IMR-90 (cell line): ENCODE measurements at regions not wholly inside any gene's neighbourhood (a gene's known extent, or its start where the extent isn't known, plus 50 kb on each side); places are given as distances from the start of the nearest gene placed in this dataset.

Experiments
- ATAC-seq: fragments of 200-7000 bp; cut with Tn5 transposase; 2 replicates; pipeline ENCODE4 v1.9.1; 2020; ENCODE audit warnings: low read depth, mild to moderate bottlenecking, moderate library complexity
- BruUV-seq: library from RNA; stranded (reverse); fragments of 400-500 nt; replicated peaks from 2 replicates; lab custom pipeline; 2021; lab: Mats Ljungman, UMichigan
- CTCF ChIA-PET: fragments of 300-600 bp; formaldehyde crosslinking; extraction: SDS; loops from one replicate; lab custom pipeline; 2021; ENCODE audit warnings: antibody characterized with exemption; lab: Yijun Ruan, JAX
- POLR2A ChIA-PET: fragments of 300-600 bp; sonication (Branson Sonifier 250); formaldehyde crosslinking; loops from one replicate; lab custom pipeline; 2022; ENCODE audit warnings: antibody characterized with exemption; ENCODE audit not compliant: unreplicated experiment; lab: Charles Lee
- DNase-seq: peaks from one replicate; pipeline ENCODE4 v3.0.0; 2013
- H2AFZ ChIP-seq: replicated peaks from 2 replicates; pipeline ENCODE3; 2013; ENCODE audit warnings: low read length, mild to moderate bottlenecking; ENCODE audit not compliant: poor library complexity
- H2AK5ac ChIP-seq: 2 replicates; pipeline ENCODE4 v1.6.1; 2013; ENCODE audit warnings: low read depth, low read length, inconsistent platforms
- H2AK9ac ChIP-seq: replicated peaks from 2 replicates; pipeline ENCODE3; 2013; ENCODE audit warnings: mild to moderate bottlenecking, low read depth, low read length, moderate library complexity; ENCODE audit not compliant: poor library complexity
- H2BK120ac ChIP-seq: 2 replicates; pipeline ENCODE4 v1.6.1; 2013; ENCODE audit warnings: low read depth, low read length, inconsistent platforms
- H2BK15ac ChIP-seq: 3 replicates; pipeline ENCODE4 v1.6.1; 2013; ENCODE audit warnings: low read depth, low read length, inconsistent platforms
- H2BK20ac ChIP-seq: 2 replicates; pipeline ENCODE4 v1.6.1; 2013; ENCODE audit warnings: low read depth, mild to moderate bottlenecking, inconsistent platforms, low read length, moderate library complexity
- H2BK5ac ChIP-seq: 2 replicates; pipeline ENCODE4 v1.6.1; 2013; ENCODE audit warnings: mild to moderate bottlenecking, low read depth, low read length, inconsistent platforms; ENCODE audit not compliant: poor library complexity, severe bottlenecking
- H3K14ac ChIP-seq: replicated peaks from 2 replicates; pipeline ENCODE4 v1.6.1; 2013; ENCODE audit warnings: low read depth, low read length, inconsistent platforms
- H3K18ac ChIP-seq: 2 replicates; pipeline ENCODE4 v1.6.1; 2013; ENCODE audit warnings: low read depth, low read length, control low read depth
- H3K23ac ChIP-seq: 2 replicates; pipeline ENCODE4 v1.6.1; 2013; ENCODE audit warnings: low read depth, low read length, inconsistent platforms
- H3K27ac ChIP-seq: 2 replicates; pipeline ENCODE4 v1.5.1; 2013; ENCODE audit warnings: mild to moderate bottlenecking, control low read depth, low read length; ENCODE audit not compliant: insufficient read depth
- H3K27me3 ChIP-seq: 2 replicates; pipeline ENCODE4 v1.6.1; 2013; ENCODE audit warnings: low read length; ENCODE audit not compliant: control insufficient read depth, insufficient read depth
- H3K36me3 ChIP-seq: 2 replicates; pipeline ENCODE4 v1.6.1; 2013; ENCODE audit warnings: low read length, mixed read lengths; ENCODE audit not compliant: control insufficient read depth, insufficient read depth
- H3K4ac ChIP-seq: 2 replicates; pipeline ENCODE4 v1.6.1; 2013; ENCODE audit warnings: low read depth, low read length, inconsistent platforms
- H3K4me1 ChIP-seq: 2 replicates; pipeline ENCODE4 v1.6.1; 2013; ENCODE audit warnings: low read length, mixed read lengths; ENCODE audit not compliant: control insufficient read depth, insufficient read depth
- H3K4me2 ChIP-seq: 2 replicates; pipeline ENCODE4 v1.6.1; 2013; ENCODE audit warnings: low read depth, mild to moderate bottlenecking, control low read depth, low read length, moderate library complexity
- H3K4me3 ChIP-seq: 2 replicates; pipeline ENCODE4 v1.5.1; 2013; ENCODE audit warnings: low read depth, mild to moderate bottlenecking, control low read depth, low read length, moderate library complexity; ENCODE audit not compliant: insufficient read depth
- H3K56ac ChIP-seq: 2 replicates; pipeline ENCODE4 v1.6.1; 2013; ENCODE audit warnings: low read length, inconsistent platforms; ENCODE audit not compliant: insufficient read depth; ENCODE audit errors: extremely low read depth
- H3K79me1 ChIP-seq, 2 experiments: 2 replicates each; pipeline ENCODE4 v1.6.1; 2013; ENCODE audit warnings: low read length in 2 of 2, inconsistent platforms in 1 of 2, low read depth in 1 of 2
- H3K9ac ChIP-seq: 2 replicates; pipeline ENCODE4 v1.6.1; 2013; ENCODE audit warnings: low read depth, low read length, control low read depth
- H3K9me1 ChIP-seq: 2 replicates; pipeline ENCODE4 v1.6.1; 2013; ENCODE audit warnings: low read length, inconsistent platforms; ENCODE audit not compliant: insufficient read depth
- H3K9me3 ChIP-seq: 2 replicates; pipeline ENCODE4 v1.6.1; 2013; ENCODE audit warnings: low read length; ENCODE audit not compliant: control insufficient read depth, insufficient read depth
- H4K20me1 ChIP-seq: 2 replicates; pipeline ENCODE4 v1.6.1; 2013; ENCODE audit warnings: low read length, inconsistent platforms; ENCODE audit not compliant: insufficient read depth
- H4K5ac ChIP-seq: 2 replicates; pipeline ENCODE4 v1.6.1; 2013; ENCODE audit warnings: mild to moderate bottlenecking, low read depth, low read length, control low read depth
- H4K8ac ChIP-seq, 2 experiments: 2 replicates each; pipeline ENCODE4 v1.6.1; 2013; ENCODE audit warnings: low read depth in 2 of 2, low read length in 2 of 2, control low read depth in 1 of 2, inconsistent platforms in 1 of 2
- H4K91ac ChIP-seq: 2 replicates; pipeline ENCODE4 v1.6.1; 2013; ENCODE audit warnings: low read depth, low read length, inconsistent platforms; ENCODE audit not compliant: insufficient read depth
- BHLHE40 ChIP-seq: fragments of 150-350 bp; IDR thresholded peaks from 2 replicates; pipeline ENCODE4 v1.6.1; 2016; ENCODE audit warnings: mild to moderate bottlenecking, low read depth, low read length
- RAD21 ChIP-seq: IDR thresholded peaks from 2 replicates; pipeline ENCODE4 v1.6.1; 2012; ENCODE audit warnings: low read length, improper control_type of control experiment
- RCOR1 ChIP-seq: IDR thresholded peaks from 2 replicates; pipeline ENCODE4 v1.6.1; 2012; ENCODE audit warnings: mild to moderate bottlenecking, low read length, improper control_type of control experiment; ENCODE audit not compliant: insufficient replicate concordance
- WGBS, 2 experiments: methylation state at CpG; one replicate each; pipeline versions ENCODE4 v1.1.5 to v1.1.7; 2013; ENCODE audit warnings: missing lambda C conversion rate in 2 of 2; ENCODE audit not compliant: insufficient read length in 1 of 2; ENCODE audit errors: extremely low coverage in 2 of 2; 5-methylcytosine and 5-hydroxymethylcytosine counted together
- dilution Hi-C: fragments of 300-500 bp; cut with HindIII; formaldehyde crosslinking; loops from one replicate; pipeline ENCODE4 v1.14.3; 2018; ENCODE audit warnings: low sequenced_read_pairs; ENCODE audit not compliant: unreplicated experiment
- in situ Hi-C: fragments of 300-500 bp; cut with MboI; formaldehyde crosslinking; loops from 3 replicates; pipeline ENCODE4 v1.14.3; 2019; ENCODE audit warnings: low sequenced_read_pairs, inconsistent platforms, mixed read lengths
- intact Hi-C: fragments of 100-400 bp; cut with micrococcal nuclease; formaldehyde crosslinking; loops from 2 replicates; pipeline ENCODE4 v1.10.0; 2022

GRCh38 chr17:73863761-73864535 is 219.7 kb upstream of the SDK2 start:
- no peak for DNase-seq
- Histone ChIP-seq H3K14ac (no peak overlapping the region), H2AK5ac (no peak overlapping the region), H3K4me2 (no peak overlapping the region), H3K4ac (no peak overlapping the region), H3K9me3 (peaks cover 31% of the 10 kb centered on the region), H3K23ac (no peak overlapping the region), H3K56ac (no peak overlapping the region), H2BK15ac (no peak overlapping the region), H3K4me3 (no peak overlapping the region), H3K4me1 (no peaks in the 10 kb centered on the region), H4K20me1 (no peaks in the 10 kb centered on the region), H3K18ac (no peak overlapping the region), H2BK5ac (no peak overlapping the region), H3K79me1 (no peaks in the 10 kb centered on the region), H4K91ac (no peak overlapping the region), H3K27ac (no peak overlapping the region), H2BK20ac (no peak overlapping the region), H4K8ac (no peak overlapping the region), H2AK9ac (no peak overlapping the region), H3K9me1 (no peaks in the 10 kb centered on the region), H3K27me3 (no peaks in the 10 kb centered on the region), H3K36me3 (no peaks in the 10 kb centered on the region), H2BK120ac (no peak overlapping the region), H2AFZ (no peak overlapping the region), H3K9ac (no peak overlapping the region), H4K5ac (no peak overlapping the region)
- no peak for ATAC-seq
- 68% methylated on average over 8 of the region's 18 CpGs; no CpG with 5 or more reads in 1 of the 2 experiments for WGBS, 2 experiments
- BruUV-seq = no TSS peak
- ChIA-PET CTCF (no interaction called here), POLR2A (no interaction called here)
- in situ Hi-C loops (no loop called here), intact Hi-C loops (no loop called here), dilution Hi-C loops (no loop called here)
- TF ChIP-seq RCOR1 (no peak), BHLHE40 (no peak), RAD21 (no peak)
